ENCODE measurements at regions not wholly inside any gene's neighbourhood (a gene's known extent, or its start where the extent isn't known, plus 50 kb on each side); places are given as distances from the start of the nearest gene placed in this dataset.

- TF ChIP-seq POLR2A (IDR thresholded peaks at IDR 0.05) (no peak), CTCF (IDR thresholded peaks at IDR 0.05) (no peak), POLR2AphosphoS5 (IDR thresholded peaks at IDR 0.05) (no peak)
These were observed 463.4 kb upstream of the NDN start for GRCh38 chr15:24150542-24150941.
